ENCODE measurements at regions not wholly inside any gene's neighbourhood (a gene's known extent, or its start where the extent isn't known, plus 50 kb on each side); places are given as distances from the start of the nearest gene placed in this dataset.

DNA sequence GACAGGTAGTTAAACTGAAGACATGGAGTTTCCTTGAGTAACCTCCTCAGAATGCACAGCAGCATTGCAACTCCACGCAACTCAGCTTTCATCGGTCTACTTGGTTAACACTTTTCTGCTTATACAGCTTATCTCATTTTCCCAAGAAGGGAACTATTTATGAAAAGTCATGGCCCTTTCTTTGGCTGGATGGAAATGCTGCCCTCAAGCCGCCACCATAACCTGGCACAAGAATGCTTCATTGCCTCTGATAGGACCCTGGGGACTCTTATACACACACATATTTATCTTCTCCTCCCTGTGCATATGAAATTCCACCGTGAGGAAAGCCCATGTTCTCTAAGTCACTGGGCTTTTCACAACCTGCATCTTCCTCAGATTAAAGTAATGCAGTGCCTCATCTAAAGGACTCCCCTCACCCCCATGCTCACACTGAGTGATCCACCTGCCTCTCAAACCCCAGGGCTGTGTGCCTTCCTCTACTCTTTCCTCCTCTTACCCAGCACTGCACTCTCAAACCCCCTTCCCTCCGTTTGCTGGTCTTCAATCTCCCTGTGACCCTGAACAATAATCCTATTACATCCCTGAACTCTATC is 192.0 kb upstream of the HNRNPA3 start:
- TF ChIP-seq, protein P1, sequence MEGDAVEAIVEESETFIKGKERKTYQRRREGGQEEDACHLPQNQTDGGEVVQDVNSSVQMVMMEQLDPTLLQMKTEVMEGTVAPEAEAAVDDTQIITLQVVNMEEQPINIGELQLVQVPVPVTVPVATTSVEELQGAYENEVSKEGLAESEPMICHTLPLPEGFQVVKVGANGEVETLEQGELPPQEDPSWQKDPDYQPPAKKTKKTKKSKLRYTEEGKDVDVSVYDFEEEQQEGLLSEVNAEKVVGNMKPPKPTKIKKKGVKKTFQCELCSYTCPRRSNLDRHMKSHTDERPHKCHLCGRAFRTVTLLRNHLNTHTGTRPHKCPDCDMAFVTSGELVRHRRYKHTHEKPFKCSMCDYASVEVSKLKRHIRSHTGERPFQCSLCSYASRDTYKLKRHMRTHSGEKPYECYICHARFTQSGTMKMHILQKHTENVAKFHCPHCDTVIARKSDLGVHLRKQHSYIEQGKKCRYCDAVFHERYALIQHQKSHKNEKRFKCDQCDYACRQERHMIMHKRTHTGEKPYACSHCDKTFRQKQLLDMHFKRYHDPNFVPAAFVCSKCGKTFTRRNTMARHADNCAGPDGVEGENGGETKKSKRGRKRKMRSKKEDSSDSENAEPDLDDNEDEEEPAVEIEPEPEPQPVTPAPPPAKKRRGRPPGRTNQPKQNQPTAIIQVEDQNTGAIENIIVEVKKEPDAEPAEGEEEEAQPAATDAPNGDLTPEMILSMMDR (conservative IDR thresholded peaks at IDR 0.05 in 1 of 2, IDR thresholded peaks at IDR 0.05 in 1 of 2; ENCODE audit: extremely low read depth in 1 of 2, insufficient read depth in 1 of 2, low read depth in 1 of 2, low read length in 2 of 2), result no peak
- no peak for TF ChIP-seq EZH2 (IDR thresholded peaks at IDR 0.05; ENCODE audit: borderline replicate concordance, low read length)
